Transverse colon (tissue), 4 donors: ENCODE measurements at regions not wholly inside any gene's neighbourhood (a gene's known extent, or its start where the extent isn't known, plus 50 kb on each side); places are given as distances from the start of the nearest gene placed in this dataset.

Experiments
- DNase-seq: peaks from one replicate; pipeline ENCODE4 v3.0.0-alpha.2; 2019
- H3K27ac ChIP-seq, 4 donors: fragments of 200-600 bp; sonication (generic); 2 replicates each; pipeline ENCODE4 v1.5.1; 2016 to 2018; ENCODE audit warnings: inconsistent platforms in 4 of 4
- H3K27me3 ChIP-seq: fragments of 200-600 bp; sonication (generic); 2 replicates; pipeline ENCODE4 v1.5.1; 2017; ENCODE audit warnings: inconsistent platforms
- H3K36me3 ChIP-seq, 4 donors: fragments of 200-600 bp; sonication (generic); 2 replicates each; pipeline ENCODE4 v1.5.1; 2017 to 2019; ENCODE audit warnings: inconsistent platforms in 4 of 4
- H3K4me1 ChIP-seq, 4 donors: fragments of 200-600 bp; sonication (generic); 2 replicates each; pipeline ENCODE4 v1.5.1; 2017 to 2020; ENCODE audit warnings: inconsistent platforms in 4 of 4
- H3K4me3 ChIP-seq, 4 donors: fragments of 200-600 bp; sonication (generic); 1 replicate in 1 of 4; 2 replicates in 3 of 4; pipeline versions ENCODE4 v1.5.1 to v1.6.1; 2017 to 2019; ENCODE audit warnings: inconsistent platforms in 4 of 4
- H3K9me3 ChIP-seq, 2 donors: fragments of 200-600 bp; sonication (generic); 2 replicates each; pipeline ENCODE4 v1.5.1; 2017 to 2019; ENCODE audit warnings: inconsistent platforms in 2 of 2
- CTCF ChIP-seq, 5 experiments: fragments of 200-600 bp in 3 of 5; fragments of 450-650 bp in 2 of 5; sonication (generic) in 3 of 5; IDR thresholded peaks; 1 replicate in 2 of 5; 2 replicates in 3 of 5; pipeline ENCODE4 v1.5.1; 2016 to 2017; ENCODE audit warnings: antibody characterized with exemption in 5 of 5, inconsistent platforms in 3 of 5, mild to moderate bottlenecking in 2 of 5, moderate library complexity in 1 of 5
- EP300 ChIP-seq: sonication (generic); formaldehyde crosslinking; IDR thresholded peaks from one replicate; pipeline ENCODE4 v1.6.1; 2017; ENCODE audit warnings: antibody characterized with exemption, low read depth
- POLR2A ChIP-seq: fragments of 450-650 bp; IDR thresholded peaks from one replicate; pipeline ENCODE4 v1.6.1; 2016; ENCODE audit warnings: antibody characterized with exemption, mild to moderate bottlenecking, moderate library complexity
- POLR2AphosphoS5 ChIP-seq, 3 donors: sonication (generic); formaldehyde crosslinking; IDR thresholded peaks; one replicate each; pipeline ENCODE4 v1.6.1; 2016; ENCODE audit warnings: antibody characterized with exemption in 3 of 3
- WGBS, 2 donors: methylation state at CpG; one replicate each; pipeline ENCODE4 v1.1.5; 2018; ENCODE audit warnings: low coverage in 1 of 2; 5-methylcytosine and 5-hydroxymethylcytosine counted together
- in situ Hi-C, 4 donors: fragments of 200-750 bp; cut with MboI; loops; one replicate each; pipeline versions ENCODE4 v1.15.0 to v1.15.1; 2017; ENCODE audit warnings: low sequenced_read_pairs in 3 of 4, low pct_ligation_motif_present in 1 of 4, low pct_unique_long_range_greater_than_20kb in 1 of 4
- intact Hi-C: fragments of 100-400 bp; cut with DNase I; formaldehyde crosslinking; loops from one replicate; pipeline ENCODE4 v1.15.1; 2023; ENCODE audit warnings: low total_unique reads

GRCh38 chr3:27910456-27910855 is 188.3 kb upstream of the EOMES start:
- intact Hi-C loops (no loop called here), in situ Hi-C loops (no loop called here)
- WGBS, 2 donors: 39 to 60% methylated on average over 3 to 4 of the region's 4 CpGs
- Histone ChIP-seq H3K4me3 (no peak overlapping the region), H3K36me3 (no peaks in the 10 kb centered on the region), H3K27me3 (no peaks in the 10 kb centered on the region), H3K27ac (no peak overlapping the region), H3K9me3 (no peaks in the 10 kb centered on the region), H3K4me1 (no peaks in the 10 kb centered on the region)
- no peak for DNase-seq
- no peak for TF ChIP-seq POLR2A

GRCh38 chr3:27914199-27914598 is 192.1 kb upstream of the EOMES start:
- H3K27ac ChIP-seq: no peak overlapping the region
- no peaks in the 10 kb centered on the region for H3K9me3 ChIP-seq
- no peaks in the 10 kb centered on the region for H3K4me1 ChIP-seq
- 55 to 80% methylated on average over 5 to 6 of the region's 6 CpGs for WGBS, 2 donors
- DNase-seq: no peak
- in situ Hi-C loops: no loop called here
- no peaks in the 10 kb centered on the region for H3K36me3 ChIP-seq
- TF ChIP-seq POLR2AphosphoS5 (IDR thresholded peaks at IDR 0.05) (no peak), CTCF (IDR thresholded peaks at IDR 0.05) (peak in 1 of 5 experiments; percentile 15)
- no peaks in the 10 kb centered on the region for H3K27me3 ChIP-seq
- no peak overlapping the region for H3K4me3 ChIP-seq
- intact Hi-C loops: no loop called here

- in situ Hi-C loops: no loop called here
- Histone ChIP-seq H3K27ac (no peak overlapping the region), H3K27me3 (no peaks in the 10 kb centered on the region), H3K9me3 (no peaks in the 10 kb centered on the region), H3K36me3 (no peaks in the 10 kb centered on the region), H3K4me3 (no peak overlapping the region), H3K4me1 (no peaks in the 10 kb centered on the region)
- WGBS, 2 donors: 63 to 85% methylated on average over 2 of the region's 2 CpGs
- TF ChIP-seq EP300 (no peak), CTCF (IDR thresholded peaks at IDR 0.05) (no peak), POLR2A (no peak), POLR2AphosphoS5 (IDR thresholded peaks at IDR 0.05) (no peak)
- DNase-seq: no peak
- intact Hi-C loops: no loop called here
Observed at GRCh38 chr3:27923349-27924068, 201.4 kb upstream of the EOMES start.

GRCh38 chr3:27927882-27928281 is 205.8 kb upstream of the EOMES start:
- in situ Hi-C loops (no loop called here), intact Hi-C loops (no loop called here)
- no peaks in the 10 kb centered on the region for H3K9me3 ChIP-seq
- 36 to 58% methylated on average over 1 of the region's 1 CpG for WGBS, 2 donors
- no peaks in the 10 kb centered on the region for H3K27me3 ChIP-seq
- no peak for TF ChIP-seq CTCF (IDR thresholded peaks at IDR 0.05)
- no peak for TF ChIP-seq POLR2A
- TF ChIP-seq POLR2AphosphoS5 (IDR thresholded peaks at IDR 0.05): no peak
- no peak for TF ChIP-seq EP300
- no peak for DNase-seq
- H3K4me3 ChIP-seq: no peak overlapping the region
- H3K4me1 ChIP-seq: no peaks in the 10 kb centered on the region
- H3K27ac ChIP-seq: no peak overlapping the region
- H3K36me3 ChIP-seq: no peaks in the 10 kb centered on the region

GRCh38 chr3:27930052-27930602 is 208.0 kb upstream of the EOMES start:
- no peak for DNase-seq
- H3K27ac ChIP-seq: no peak overlapping the region
- no peak overlapping the region for H3K4me3 ChIP-seq
- H3K4me1 ChIP-seq: no peaks in the 10 kb centered on the region
- TF ChIP-seq POLR2AphosphoS5 (IDR thresholded peaks at IDR 0.05) (no peak), EP300 (no peak), POLR2A (no peak), CTCF (IDR thresholded peaks at IDR 0.05) (no peak)
- in situ Hi-C loops: no loop called here
- no peaks in the 10 kb centered on the region for H3K27me3 ChIP-seq
- intact Hi-C loops: no loop called here
- H3K36me3 ChIP-seq: no peaks in the 10 kb centered on the region
- no peaks in the 10 kb centered on the region for H3K9me3 ChIP-seq
- 78 to 81% methylated on average over 1 of the region's 1 CpG for WGBS, 2 donors
